Neutrophil (primary cell): ENCODE measurements at regions not wholly inside any gene's neighbourhood (a gene's known extent, or its start where the extent isn't known, plus 50 kb on each side); places are given as distances from the start of the nearest gene placed in this dataset.

Experiments
- H3K27ac ChIP-seq: fragments of 200-600 bp; sonication (generic); 2 replicates; pipeline ENCODE4 v1.5.1; 2016; ENCODE audit warnings: mild to moderate bottlenecking, moderate library complexity
- H3K27me3 ChIP-seq: fragments of 200-600 bp; sonication (generic); 2 replicates; pipeline ENCODE4 v1.6.0; 2016; ENCODE audit warnings: mild to moderate bottlenecking
- H3K36me3 ChIP-seq: fragments of 200-600 bp; sonication (generic); 2 replicates; pipeline ENCODE4 v1.5.1; 2017
- H3K4me1 ChIP-seq, 2 experiments: fragments of 200-600 bp in 1 of 2; sonication (generic) in 1 of 2; 1 replicate in 1 of 2; 2 replicates in 1 of 2; pipeline versions ENCODE4 v1.5.1 to v1.6.1; 2013 to 2016; ENCODE audit warnings: low read depth in 1 of 2, low read length in 1 of 2, mild to moderate bottlenecking in 1 of 2, moderate library complexity in 1 of 2; ENCODE audit not compliant: control insufficient read depth in 1 of 2, insufficient read depth in 1 of 2
- H3K4me3 ChIP-seq, 2 experiments: fragments of 200-600 bp in 1 of 2; sonication (generic) in 1 of 2; 1 replicate in 1 of 2; 2 replicates in 1 of 2; pipeline ENCODE4 v1.5.1; 2013 to 2016; ENCODE audit warnings: low read depth in 1 of 2, low read length in 1 of 2, mild to moderate bottlenecking in 1 of 2, moderate library complexity in 1 of 2
- H3K9me3 ChIP-seq: fragments of 200-600 bp; sonication (generic); 2 replicates; pipeline ENCODE4 v1.5.1; 2016
- TF ChIP-seq, protein P1 (sequence below): fragments of 200-600 bp; sonication (generic); IDR thresholded peaks from 2 replicates; pipeline ENCODE4 v1.5.1; 2016; ENCODE audit warnings: antibody characterized with exemption

DNA sequence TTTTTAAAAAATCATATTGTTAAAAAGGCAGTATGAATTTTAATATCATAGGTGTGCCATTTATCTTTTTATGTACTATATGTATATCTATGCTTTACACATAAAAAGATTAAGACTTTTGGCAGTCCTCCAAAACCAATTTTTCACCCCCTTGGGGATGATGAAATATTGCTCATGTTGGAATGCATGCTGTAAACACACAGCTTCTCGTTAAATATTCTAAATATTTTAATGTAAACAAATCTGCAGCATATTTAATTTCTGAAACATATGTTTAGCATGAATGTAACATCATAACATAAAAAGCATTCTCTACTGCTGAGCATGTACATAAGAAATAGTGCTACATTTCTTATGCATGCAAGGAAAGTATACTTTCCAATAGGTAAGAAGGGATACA lies 484.3 kb upstream of the LRATD1 start:
- no peaks in the 10 kb centered on the region for H3K9me3 ChIP-seq
- TF ChIP-seq, protein P1, sequence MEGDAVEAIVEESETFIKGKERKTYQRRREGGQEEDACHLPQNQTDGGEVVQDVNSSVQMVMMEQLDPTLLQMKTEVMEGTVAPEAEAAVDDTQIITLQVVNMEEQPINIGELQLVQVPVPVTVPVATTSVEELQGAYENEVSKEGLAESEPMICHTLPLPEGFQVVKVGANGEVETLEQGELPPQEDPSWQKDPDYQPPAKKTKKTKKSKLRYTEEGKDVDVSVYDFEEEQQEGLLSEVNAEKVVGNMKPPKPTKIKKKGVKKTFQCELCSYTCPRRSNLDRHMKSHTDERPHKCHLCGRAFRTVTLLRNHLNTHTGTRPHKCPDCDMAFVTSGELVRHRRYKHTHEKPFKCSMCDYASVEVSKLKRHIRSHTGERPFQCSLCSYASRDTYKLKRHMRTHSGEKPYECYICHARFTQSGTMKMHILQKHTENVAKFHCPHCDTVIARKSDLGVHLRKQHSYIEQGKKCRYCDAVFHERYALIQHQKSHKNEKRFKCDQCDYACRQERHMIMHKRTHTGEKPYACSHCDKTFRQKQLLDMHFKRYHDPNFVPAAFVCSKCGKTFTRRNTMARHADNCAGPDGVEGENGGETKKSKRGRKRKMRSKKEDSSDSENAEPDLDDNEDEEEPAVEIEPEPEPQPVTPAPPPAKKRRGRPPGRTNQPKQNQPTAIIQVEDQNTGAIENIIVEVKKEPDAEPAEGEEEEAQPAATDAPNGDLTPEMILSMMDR: no peak
- no peaks in the 10 kb centered on the region for H3K36me3 ChIP-seq
- H3K27ac ChIP-seq: no peak overlapping the region
- no peaks in the 10 kb centered on the region for H3K27me3 ChIP-seq
- H3K4me3 ChIP-seq: no peak overlapping the region
- H3K4me1 ChIP-seq: no peaks in the 10 kb centered on the region

DNA sequence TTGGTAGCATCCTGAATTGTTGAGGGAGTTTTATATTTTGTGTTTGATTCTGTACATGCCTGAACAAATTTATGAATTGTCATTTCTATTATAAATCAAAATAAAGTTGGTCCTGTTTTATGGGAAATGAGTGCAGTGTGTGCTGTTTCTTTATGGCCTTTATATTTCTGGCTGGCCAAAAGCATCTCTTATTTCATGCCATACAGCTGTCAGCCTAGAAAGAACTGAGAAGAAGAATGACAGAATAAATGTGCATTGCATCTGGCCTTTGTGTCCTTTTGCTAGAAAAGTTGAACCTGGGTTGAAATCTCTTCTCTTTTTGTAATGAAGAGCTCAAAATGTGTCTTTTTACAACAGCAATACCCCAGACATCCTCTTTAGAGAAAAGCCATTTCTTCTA lies 474.7 kb upstream of the LRATD1 start:
- no peak overlapping the region for H3K27ac ChIP-seq
- H3K9me3 ChIP-seq: no peaks in the 10 kb centered on the region
- TF ChIP-seq, protein P1: no peak
- H3K27me3 ChIP-seq: no peaks in the 10 kb centered on the region
- no peaks in the 10 kb centered on the region for H3K36me3 ChIP-seq
- H3K4me1 ChIP-seq: no peaks in the 10 kb centered on the region
- no peak overlapping the region for H3K4me3 ChIP-seq

DNA sequence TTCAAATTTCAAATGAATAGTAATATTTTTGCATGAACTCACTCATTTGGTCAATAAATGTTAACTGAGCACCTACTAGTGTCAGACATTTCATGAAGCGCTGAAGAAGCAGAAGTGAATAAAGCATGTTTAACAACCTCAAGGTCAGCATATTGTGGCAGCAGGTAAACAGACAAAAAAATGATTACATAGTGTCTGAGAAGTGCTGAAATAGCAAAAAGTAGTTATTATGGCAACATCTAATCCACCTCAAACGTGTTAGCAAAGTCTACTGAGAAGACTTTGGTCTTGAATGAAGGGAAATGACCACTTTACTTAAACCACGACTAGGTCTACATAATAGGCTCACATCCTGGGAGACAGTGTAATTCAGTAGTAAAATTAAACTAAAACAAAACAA lies 452.2 kb upstream of the LRATD1 start:
- Histone ChIP-seq H3K36me3 (no peaks in the 10 kb centered on the region), H3K27ac (no peak overlapping the region), H3K9me3 (no peaks in the 10 kb centered on the region), H3K4me1 (no peaks in the 10 kb centered on the region), H3K27me3 (no peaks in the 10 kb centered on the region), H3K4me3 (no peak overlapping the region)
- TF ChIP-seq, protein P1: no peak

DNA sequence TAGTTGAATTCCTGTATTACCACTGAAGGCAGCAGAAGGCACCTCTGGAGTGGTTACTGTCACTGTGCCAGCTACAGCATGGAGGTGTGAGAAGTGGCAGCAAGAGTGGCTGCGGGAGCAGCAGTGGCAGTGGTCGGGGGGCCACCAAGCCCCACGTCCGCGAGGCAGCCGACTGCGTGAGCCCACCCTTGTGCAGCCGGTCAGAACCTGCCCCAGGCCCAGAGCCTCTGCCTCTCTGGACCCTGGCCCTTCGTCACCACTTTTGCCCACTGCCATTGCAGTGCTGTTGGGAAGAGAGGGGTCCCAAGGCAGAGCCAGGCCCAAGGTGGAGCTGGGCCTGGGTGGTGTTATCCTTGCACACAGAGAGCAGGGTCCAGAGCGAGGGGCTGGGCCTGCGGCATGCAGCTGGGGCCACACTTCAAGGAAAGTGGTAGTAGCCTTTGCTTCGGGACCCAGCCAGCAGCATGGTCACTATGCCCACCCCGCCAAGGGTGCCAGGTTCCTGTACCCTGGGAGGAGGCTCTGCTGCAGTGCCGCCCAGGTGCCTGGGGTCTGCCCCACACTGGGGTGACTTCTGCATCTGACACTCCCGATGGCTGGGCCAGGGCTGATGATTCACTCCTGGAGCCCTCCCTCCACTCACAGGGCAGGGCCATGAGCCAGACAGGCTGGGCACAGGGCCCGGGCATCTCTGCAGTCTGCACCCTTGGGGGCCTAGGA lies 450.1 kb upstream of the LRATD1 start:
- Histone ChIP-seq H3K36me3 (no peaks in the 10 kb centered on the region), H3K9me3 (no peaks in the 10 kb centered on the region), H3K4me1 (no peaks in the 10 kb centered on the region), H3K27ac (no peak overlapping the region), H3K4me3 (no peak overlapping the region), H3K27me3 (no peaks in the 10 kb centered on the region)
- TF ChIP-seq, protein P1: no peak

DNA sequence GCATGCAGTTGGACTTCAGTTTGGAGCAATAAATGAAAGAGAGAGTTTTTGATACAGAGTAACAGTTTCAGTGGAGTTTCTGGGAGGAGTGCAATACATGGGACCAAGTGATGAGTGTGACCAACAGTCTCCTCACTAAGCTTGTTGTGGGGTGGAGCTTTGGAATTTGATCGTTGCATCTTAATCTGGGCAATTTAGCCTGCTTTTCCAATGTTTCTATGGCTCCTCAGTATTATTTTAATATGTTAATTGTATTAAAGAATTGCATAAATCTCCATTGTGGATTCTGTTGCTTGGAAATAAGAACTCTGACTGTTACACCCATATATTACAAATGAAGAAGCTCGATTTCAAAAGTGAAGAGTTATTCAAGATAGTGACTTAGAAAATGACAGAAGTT lies 446.6 kb upstream of the LRATD1 start:
- H3K4me1 ChIP-seq: no peaks in the 10 kb centered on the region
- TF ChIP-seq, protein P1: no peak
- H3K27ac ChIP-seq: no peak overlapping the region
- H3K4me3 ChIP-seq: no peak overlapping the region
- no peaks in the 10 kb centered on the region for H3K36me3 ChIP-seq
- H3K27me3 ChIP-seq: no peaks in the 10 kb centered on the region
- H3K9me3 ChIP-seq: no peaks in the 10 kb centered on the region
